ENCODE measurements at regions not wholly inside any gene's neighbourhood (a gene's known extent, or its start where the extent isn't known, plus 50 kb on each side); places are given as distances from the start of the nearest gene placed in this dataset.

DNA sequence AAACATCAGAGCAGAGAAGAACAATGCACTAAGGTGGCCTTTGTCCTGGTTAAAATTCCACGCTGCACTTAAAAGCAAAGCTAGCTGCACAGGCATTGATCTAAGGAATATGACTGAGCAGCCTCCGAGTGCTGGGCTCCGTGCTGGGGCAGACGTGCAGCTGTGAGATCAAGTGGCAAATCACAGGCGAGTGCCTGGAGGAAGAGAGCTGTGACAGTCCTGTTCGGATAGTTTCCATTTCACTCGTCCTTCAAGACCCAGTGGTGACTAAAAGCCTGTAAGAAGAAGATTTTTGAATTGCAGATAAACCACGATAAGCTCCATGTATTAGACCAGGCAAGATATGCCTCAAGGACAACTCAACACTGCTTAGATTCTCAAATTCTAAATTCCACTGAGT is 247.9 kb downstream of the ANKRD60 start:
- TF ChIP-seq, protein P1, sequence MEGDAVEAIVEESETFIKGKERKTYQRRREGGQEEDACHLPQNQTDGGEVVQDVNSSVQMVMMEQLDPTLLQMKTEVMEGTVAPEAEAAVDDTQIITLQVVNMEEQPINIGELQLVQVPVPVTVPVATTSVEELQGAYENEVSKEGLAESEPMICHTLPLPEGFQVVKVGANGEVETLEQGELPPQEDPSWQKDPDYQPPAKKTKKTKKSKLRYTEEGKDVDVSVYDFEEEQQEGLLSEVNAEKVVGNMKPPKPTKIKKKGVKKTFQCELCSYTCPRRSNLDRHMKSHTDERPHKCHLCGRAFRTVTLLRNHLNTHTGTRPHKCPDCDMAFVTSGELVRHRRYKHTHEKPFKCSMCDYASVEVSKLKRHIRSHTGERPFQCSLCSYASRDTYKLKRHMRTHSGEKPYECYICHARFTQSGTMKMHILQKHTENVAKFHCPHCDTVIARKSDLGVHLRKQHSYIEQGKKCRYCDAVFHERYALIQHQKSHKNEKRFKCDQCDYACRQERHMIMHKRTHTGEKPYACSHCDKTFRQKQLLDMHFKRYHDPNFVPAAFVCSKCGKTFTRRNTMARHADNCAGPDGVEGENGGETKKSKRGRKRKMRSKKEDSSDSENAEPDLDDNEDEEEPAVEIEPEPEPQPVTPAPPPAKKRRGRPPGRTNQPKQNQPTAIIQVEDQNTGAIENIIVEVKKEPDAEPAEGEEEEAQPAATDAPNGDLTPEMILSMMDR (IDR thresholded peaks at IDR 0.05; ENCODE audit: insufficient read depth, low read length, poor library complexity, severe bottlenecking), result no peak
- TF ChIP-seq EZH2phosphoT487 (conservative IDR thresholded peaks at IDR 0.05; ENCODE audit: low read length), result no peak
